Neural crest cell (in vitro differentiated cells): ENCODE measurements at regions not wholly inside any gene's neighbourhood (a gene's known extent, or its start where the extent isn't known, plus 50 kb on each side); places are given as distances from the start of the nearest gene placed in this dataset.
"Not testable (repeated sequence)": the region's sequence is repeated elsewhere in the genome, so short reads cannot be mapped to it uniquely, and the experiment has no call there.

Source experiments
- DNase-seq: peaks from one replicate; pipeline ENCODE4 v3.0.0; 2021; ENCODE audit warnings: low read depth, mixed read lengths, low spot score
- H3K27ac Mint-ChIP-seq: one replicate; pipeline ENCODE4 v1.8.0; 2021; ENCODE audit warnings: mild to moderate bottlenecking, mixed read lengths; ENCODE audit not compliant: unreplicated experiment
- H3K27me3 Mint-ChIP-seq: 2 replicates; pipeline ENCODE4 v1.8.0; 2021; ENCODE audit warnings: low read depth, mild to moderate bottlenecking, mixed read lengths
- H3K36me3 Mint-ChIP-seq: 2 replicates; pipeline ENCODE4 v1.8.0; 2021; ENCODE audit warnings: low read depth, mild to moderate bottlenecking, mixed read lengths
- H3K4me1 Mint-ChIP-seq: 2 replicates; pipeline ENCODE4 v1.8.0; 2021; ENCODE audit warnings: mixed read lengths
- H3K4me3 Mint-ChIP-seq: one replicate; pipeline ENCODE4 v1.8.0; 2021; ENCODE audit warnings: mild to moderate bottlenecking, mixed read lengths
- H3K9me3 Mint-ChIP-seq: 2 replicates; pipeline ENCODE4 v1.8.0; 2021; ENCODE audit warnings: mixed read lengths
- CTCF ChIP-seq: fragments of 200-600 bp; sonication (generic); conservative IDR thresholded peaks from 2 replicates; pipeline ENCODE4 v1.5.0; 2021; ENCODE audit warnings: antibody characterized with exemption, mild to moderate bottlenecking

GRCh38 chr20:5467086-5467485 is 143.7 kb downstream of the GPCPD1 start:
- no peak overlapping the region for H3K4me3 Mint-ChIP-seq
- no peaks in the 10 kb centered on the region for H3K4me1 Mint-ChIP-seq
- DNase-seq: no peak
- no peaks in the 10 kb centered on the region for H3K36me3 Mint-ChIP-seq
- H3K27ac Mint-ChIP-seq: no peak overlapping the region
- no peaks in the 10 kb centered on the region for H3K9me3 Mint-ChIP-seq
- peaks cover 17% of the 10 kb centered on the region for H3K27me3 Mint-ChIP-seq
- no peak for TF ChIP-seq CTCF

GRCh38 chr20:5465604-5465927 is 145.2 kb downstream of the GPCPD1 start:
- Mint-ChIP-seq H3K27me3 (peaks cover 29% of the 10 kb centered on the region), H3K9me3 (peaks cover 6% of the 10 kb centered on the region), H3K36me3 (peaks cover 3% of the 10 kb centered on the region), H3K4me1 (no peaks in the 10 kb centered on the region), H3K27ac (no peak overlapping the region), H3K4me3 (no peak overlapping the region)
- DNase-seq: no peak
- TF ChIP-seq CTCF: no peak

GRCh38 chr20:5464901-5465603 is 145.8 kb downstream of the GPCPD1 start:
- no peak for TF ChIP-seq CTCF
- H3K4me3 Mint-ChIP-seq: no peak overlapping the region
- peaks cover 10% of the 10 kb centered on the region for H3K9me3 Mint-ChIP-seq

GRCh38 chr20:5463007-5463686 is 146.4 kb upstream of the PROKR2 start:
- no peak overlapping the region for H3K27ac Mint-ChIP-seq
- no peak for DNase-seq
- H3K27me3 Mint-ChIP-seq: peaks cover 46% of the 10 kb centered on the region
- peaks cover 3% of the 10 kb centered on the region for H3K36me3 Mint-ChIP-seq
- H3K4me3 Mint-ChIP-seq: no peak overlapping the region
- no peak for TF ChIP-seq CTCF
- H3K4me1 Mint-ChIP-seq: no peaks in the 10 kb centered on the region
- H3K9me3 Mint-ChIP-seq: peaks cover 16% of the 10 kb centered on the region

More at GRCh38 chr20:5464901-5465603, 145.8 kb downstream of the GPCPD1 start:
- no peak for DNase-seq
- Mint-ChIP-seq H3K36me3 (peaks cover 3% of the 10 kb centered on the region), H3K4me1 (no peaks in the 10 kb centered on the region), H3K27ac (no peak overlapping the region), H3K27me3 (peaks cover 34% of the 10 kb centered on the region)

GRCh38 chr20:5453745-5454144 is 137.0 kb upstream of the PROKR2 start:
- not testable (repeated sequence) for H3K4me1 Mint-ChIP-seq, DNase-seq, H3K4me3 Mint-ChIP-seq, H3K9me3 Mint-ChIP-seq, H3K36me3 Mint-ChIP-seq, H3K27ac Mint-ChIP-seq
- H3K27me3 Mint-ChIP-seq: peaks cover 16% of the 10 kb centered on the region

- H3K4me3 Mint-ChIP-seq, H3K4me1 Mint-ChIP-seq, H3K9me3 Mint-ChIP-seq, DNase-seq, H3K36me3 Mint-ChIP-seq: not testable (repeated sequence)
- Mint-ChIP-seq H3K27me3 (peaks cover 19% of the 10 kb centered on the region), H3K27ac (peak overlapping the region; percentile 62)
Measured at GRCh38 chr20:5453316-5453715, 136.6 kb upstream of the PROKR2 start.

- not testable (repeated sequence) for H3K9me3 Mint-ChIP-seq, H3K36me3 Mint-ChIP-seq, H3K27ac Mint-ChIP-seq, H3K4me3 Mint-ChIP-seq, H3K4me1 Mint-ChIP-seq, DNase-seq
- H3K27me3 Mint-ChIP-seq: peaks cover 24% of the 10 kb centered on the region
Measured at GRCh38 chr20:5452691-5453090, 135.9 kb upstream of the PROKR2 start.

GRCh38 chr20:5452286-5452685 is 135.5 kb upstream of the PROKR2 start:
- not testable (repeated sequence) for H3K4me3 Mint-ChIP-seq, H3K36me3 Mint-ChIP-seq, H3K4me1 Mint-ChIP-seq, H3K27ac Mint-ChIP-seq, DNase-seq, H3K9me3 Mint-ChIP-seq
- H3K27me3 Mint-ChIP-seq: peaks cover 23% of the 10 kb centered on the region
